IPS-20b (cell line): ENCODE measurements at regions not wholly inside any gene's neighbourhood (a gene's known extent, or its start where the extent isn't known, plus 50 kb on each side); places are given as distances from the start of the nearest gene placed in this dataset.
"Not testable (repeated sequence)": the region's sequence is repeated elsewhere in the genome, so short reads cannot be mapped to it uniquely, and the experiment has no call there.

Experiments used
- H3K27ac ChIP-seq: one replicate; pipeline ENCODE4 v1.5.1; 2013; ENCODE audit warnings: low read length
- H3K27me3 ChIP-seq: 2 replicates; pipeline ENCODE4 v1.6.1; 2013; ENCODE audit warnings: mild to moderate bottlenecking, low read length, inconsistent platforms; ENCODE audit not compliant: insufficient read depth
- H3K36me3 ChIP-seq: 2 replicates; pipeline ENCODE4 v1.6.1; 2013; ENCODE audit warnings: low read depth, mild to moderate bottlenecking, inconsistent platforms, low read length, moderate library complexity; ENCODE audit not compliant: insufficient read depth
- H3K4me1 ChIP-seq: 2 replicates; pipeline ENCODE4 v1.6.1; 2013; ENCODE audit warnings: mild to moderate bottlenecking, control low read depth, inconsistent platforms, low read length, moderate library complexity; ENCODE audit not compliant: insufficient read depth
- H3K4me3 ChIP-seq: 2 replicates; pipeline ENCODE4 v1.5.1; 2013; ENCODE audit warnings: mild to moderate bottlenecking, low read length, inconsistent platforms
- H3K9ac ChIP-seq: 2 replicates; pipeline ENCODE4 v1.6.1; 2013; ENCODE audit warnings: low read depth, mild to moderate bottlenecking, inconsistent platforms, low read length, moderate library complexity
- H3K9me3 ChIP-seq: 2 replicates; pipeline ENCODE4 v1.6.1; 2013; ENCODE audit warnings: mild to moderate bottlenecking, low read depth, low read length, inconsistent platforms; ENCODE audit not compliant: insufficient read depth

DNA sequence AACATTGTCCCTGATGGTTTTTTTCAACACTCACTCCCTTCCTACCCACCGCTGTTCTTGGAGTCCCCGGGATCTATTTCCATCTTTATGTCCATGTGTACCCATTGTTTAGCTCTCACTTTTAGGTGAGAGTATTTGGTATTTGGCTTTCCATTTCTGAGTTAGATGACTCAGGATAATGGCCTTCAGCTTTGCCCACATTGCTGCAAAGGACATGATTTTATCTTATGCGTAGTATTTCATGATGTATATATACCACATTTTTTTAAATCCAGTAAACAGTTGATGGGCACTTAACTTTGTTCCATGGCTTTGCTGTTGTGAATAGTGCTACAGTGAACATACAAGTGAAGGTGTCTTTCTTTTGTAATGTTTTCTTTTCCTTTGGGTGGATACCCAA, 123.5 kb upstream of the KITLG start:
- Histone ChIP-seq H3K4me1 (no peaks in the 10 kb centered on the region), H3K27ac (no peak overlapping the region), H3K9ac (no peak overlapping the region), H3K36me3 (no peaks in the 10 kb centered on the region), H3K27me3 (no peaks in the 10 kb centered on the region), H3K4me3 (no peak overlapping the region), H3K9me3 (peaks cover 4% of the 10 kb centered on the region; the same call in 1 of the 2 replicates)

DNA sequence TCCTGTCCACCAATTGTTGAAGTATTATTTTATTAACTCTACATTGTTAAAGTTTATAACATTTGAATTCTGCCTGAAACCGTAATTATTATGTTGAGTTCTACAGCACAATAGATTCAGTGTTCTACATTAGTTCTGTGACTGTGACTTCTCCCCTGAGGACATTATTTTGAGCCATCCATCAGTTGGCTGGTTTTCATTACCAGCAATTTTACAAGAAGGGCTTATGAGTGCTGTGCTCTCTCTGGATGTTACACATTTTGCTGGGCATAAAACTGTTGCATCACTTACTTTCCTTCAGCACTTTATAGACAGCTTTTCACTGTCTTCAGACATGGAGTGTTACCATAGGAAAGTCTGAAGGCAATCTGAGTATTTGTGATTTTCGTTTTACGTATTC, 118.2 kb upstream of the KITLG start:
- Histone ChIP-seq H3K4me1 (no peaks in the 10 kb centered on the region), H3K9ac (no peak overlapping the region), H3K4me3 (no peak overlapping the region), H3K27me3 (no peaks in the 10 kb centered on the region), H3K27ac (no peak overlapping the region), H3K36me3 (no peaks in the 10 kb centered on the region), H3K9me3 (peaks cover 12% of the 10 kb centered on the region)

DNA sequence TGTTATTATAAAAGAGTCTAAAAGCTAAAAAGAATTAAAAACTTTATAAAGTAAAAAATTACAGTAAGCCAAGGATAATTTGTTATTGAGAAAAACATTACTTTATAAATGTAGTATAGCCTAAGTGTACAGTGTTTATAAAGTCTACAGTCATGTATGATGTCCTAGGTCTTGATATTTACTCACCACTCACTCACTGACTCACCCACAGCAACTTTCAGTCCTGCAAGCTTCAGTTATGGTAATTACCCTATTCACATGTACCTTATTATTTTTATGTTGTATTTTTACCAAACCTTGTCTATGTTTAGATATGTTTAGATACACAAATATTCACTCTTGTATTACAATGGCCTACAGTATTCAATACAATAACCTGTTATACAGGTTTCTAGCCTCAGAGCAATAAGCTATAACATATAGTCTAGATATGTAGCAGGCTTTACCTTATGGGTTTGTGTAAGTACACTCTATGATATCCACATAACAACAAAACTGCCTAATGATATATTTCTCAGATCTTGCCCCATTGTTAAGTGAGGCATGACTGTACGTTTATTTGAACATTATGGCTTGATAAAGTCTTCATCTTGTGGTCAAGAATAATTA, 113.7 kb upstream of the KITLG start:
- Histone ChIP-seq H3K9me3 (peaks cover 8% of the 10 kb centered on the region), H3K4me3 (no peak overlapping the region), H3K4me1 (no peaks in the 10 kb centered on the region), H3K27ac (no peak overlapping the region), H3K36me3 (no peaks in the 10 kb centered on the region), H3K9ac (no peak overlapping the region), H3K27me3 (no peaks in the 10 kb centered on the region)

DNA sequence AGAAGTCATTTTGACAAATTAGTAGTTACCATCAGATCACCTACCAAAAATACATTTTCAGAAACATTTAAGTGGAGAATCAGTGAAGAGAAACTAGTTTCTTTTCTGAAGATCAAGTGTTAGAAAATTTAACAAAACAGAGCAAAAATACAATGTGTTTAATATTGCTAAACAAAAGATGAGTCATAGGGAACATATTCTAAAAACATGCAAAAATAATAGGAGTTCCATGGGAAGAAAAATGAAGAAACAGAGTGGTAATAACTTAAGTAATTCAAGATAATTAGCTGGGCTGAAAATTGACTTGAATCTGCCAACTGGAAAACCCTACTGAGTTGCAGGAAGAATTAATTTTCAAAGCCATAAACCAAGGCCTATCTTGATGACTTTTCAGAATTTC, 111.5 kb upstream of the KITLG start:
- H3K36me3 ChIP-seq = no peaks in the 10 kb centered on the region
- no peak overlapping the region for H3K27ac ChIP-seq
- H3K4me1 ChIP-seq = no peaks in the 10 kb centered on the region
- no peaks in the 10 kb centered on the region for H3K27me3 ChIP-seq
- no peak overlapping the region for H3K4me3 ChIP-seq
- peaks cover 8% of the 10 kb centered on the region for H3K9me3 ChIP-seq
- H3K9ac ChIP-seq = no peak overlapping the region

DNA sequence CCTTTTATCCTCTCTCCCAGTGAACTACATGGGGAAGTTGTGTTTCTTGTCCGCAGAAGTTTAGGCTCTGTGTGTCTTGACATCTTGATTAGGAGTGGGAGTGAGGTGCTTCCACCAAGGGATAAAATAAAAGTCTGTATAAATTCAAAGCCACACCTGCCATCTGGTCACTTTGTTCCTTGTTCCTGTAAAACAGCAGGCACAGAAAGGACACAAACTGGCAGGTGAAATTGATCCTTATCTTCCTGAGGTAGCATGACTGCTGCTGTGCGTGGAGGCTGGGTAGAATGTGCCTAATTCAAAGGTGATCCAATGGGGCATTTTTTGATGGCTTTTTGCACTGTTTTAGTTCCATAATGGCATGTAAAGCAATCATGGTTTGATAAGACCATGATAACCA, 104.3 kb upstream of the KITLG start:
- Histone ChIP-seq H3K9ac (no peak overlapping the region), H3K27ac (no peak overlapping the region), H3K4me1 (no peaks in the 10 kb centered on the region), H3K4me3 (no peak overlapping the region), H3K27me3 (no peaks in the 10 kb centered on the region), H3K9me3 (no peaks in the 10 kb centered on the region), H3K36me3 (no peaks in the 10 kb centered on the region)

DNA sequence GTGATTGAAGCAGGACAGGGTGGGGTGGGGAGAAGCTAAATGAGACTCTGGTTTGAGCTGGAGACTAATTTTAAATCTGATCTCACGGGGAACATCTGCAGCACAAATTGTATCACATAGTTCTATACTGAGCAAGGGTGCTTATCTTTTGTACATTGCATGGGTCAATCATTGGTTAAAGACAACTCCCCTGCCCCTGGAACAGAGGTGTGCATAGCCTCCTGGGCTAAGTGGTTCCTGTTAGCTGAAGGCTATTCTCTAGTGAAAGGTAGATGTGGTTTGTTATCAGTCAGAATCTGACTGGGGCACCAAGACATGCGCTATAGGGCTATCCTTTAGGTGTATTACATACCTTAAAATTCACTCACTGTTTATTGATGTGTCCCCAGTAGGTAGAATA, 103.9 kb upstream of the KITLG start:
- no peaks in the 10 kb centered on the region for H3K27me3 ChIP-seq
- no peak overlapping the region for H3K27ac ChIP-seq
- H3K36me3 ChIP-seq = no peaks in the 10 kb centered on the region
- H3K9ac ChIP-seq = no peak overlapping the region
- no peaks in the 10 kb centered on the region for H3K9me3 ChIP-seq
- no peak overlapping the region for H3K4me3 ChIP-seq
- no peaks in the 10 kb centered on the region for H3K4me1 ChIP-seq

DNA sequence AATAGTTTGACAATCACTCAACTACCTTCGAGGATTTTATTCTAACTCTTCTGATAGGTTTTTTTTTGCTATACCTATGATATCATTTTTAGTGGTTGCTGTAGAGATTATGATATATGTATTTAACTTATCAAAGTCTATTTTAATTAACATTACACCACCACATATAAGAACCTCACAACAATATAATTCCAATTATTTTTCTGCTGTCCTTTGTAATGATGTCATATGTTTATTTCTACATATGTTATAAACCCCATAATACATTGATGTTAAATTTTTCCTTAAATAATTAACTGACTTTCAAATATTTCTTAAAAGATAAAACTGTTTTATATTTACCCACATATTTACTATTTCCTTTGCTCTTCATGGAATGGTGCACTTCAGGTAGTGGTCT, 103.4 kb upstream of the KITLG start:
- Histone ChIP-seq H3K4me3 (no peak overlapping the region), H3K27me3 (no peaks in the 10 kb centered on the region), H3K36me3 (no peaks in the 10 kb centered on the region), H3K4me1 (no peaks in the 10 kb centered on the region), H3K9ac (no peak overlapping the region), H3K27ac (no peak overlapping the region), H3K9me3 (no peaks in the 10 kb centered on the region)

DNA sequence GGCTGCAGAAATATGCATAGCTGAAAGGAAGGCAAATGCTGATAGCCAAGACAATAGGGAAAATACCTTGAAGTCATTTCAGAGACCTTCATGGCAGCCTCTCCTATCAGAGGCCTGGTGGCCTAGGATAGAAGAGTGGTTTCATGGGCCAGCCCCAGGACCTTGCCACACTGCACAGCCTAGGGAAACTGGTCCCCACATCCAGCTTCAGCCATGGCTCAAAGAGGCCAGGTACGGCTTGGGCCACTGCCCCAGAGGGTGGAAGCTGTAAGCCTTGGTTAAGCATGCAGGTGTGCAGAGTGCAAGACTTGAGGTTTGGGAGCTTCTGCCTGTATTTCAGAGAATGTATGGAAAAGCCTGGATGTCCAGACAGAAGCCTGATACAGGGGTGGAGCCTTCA, 101.0 kb upstream of the KITLG start:
- H3K4me1 ChIP-seq = no peaks in the 10 kb centered on the region
- H3K9me3 ChIP-seq = no peaks in the 10 kb centered on the region
- no peaks in the 10 kb centered on the region for H3K27me3 ChIP-seq
- no peak overlapping the region for H3K9ac ChIP-seq
- no peak overlapping the region for H3K27ac ChIP-seq
- no peak overlapping the region for H3K4me3 ChIP-seq
- no peaks in the 10 kb centered on the region for H3K36me3 ChIP-seq

DNA sequence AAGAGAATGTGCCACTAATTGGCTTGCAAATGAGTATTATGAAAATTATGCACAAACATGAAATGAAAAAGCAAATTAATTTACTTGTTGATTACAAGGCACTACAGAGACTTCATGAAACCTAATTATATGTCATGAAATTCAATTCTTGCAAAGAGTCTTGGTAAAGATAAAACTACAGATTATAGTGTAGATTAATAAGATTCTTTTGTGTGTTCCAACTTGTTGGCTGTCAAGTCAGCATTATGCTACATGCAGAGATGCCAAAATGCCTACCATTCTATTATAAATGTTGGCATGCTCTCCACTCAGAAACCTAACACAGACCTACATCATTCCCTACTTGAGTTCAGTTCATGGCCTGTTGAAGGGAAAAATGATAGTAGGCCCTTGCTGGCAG, 97.2 kb upstream of the KITLG start:
- Histone ChIP-seq H3K4me3 (no peak overlapping the region), H3K4me1 (no peaks in the 10 kb centered on the region), H3K9ac (no peak overlapping the region), H3K27ac (no peak overlapping the region), H3K36me3 (no peaks in the 10 kb centered on the region), H3K9me3 (no peaks in the 10 kb centered on the region), H3K27me3 (no peaks in the 10 kb centered on the region)

DNA sequence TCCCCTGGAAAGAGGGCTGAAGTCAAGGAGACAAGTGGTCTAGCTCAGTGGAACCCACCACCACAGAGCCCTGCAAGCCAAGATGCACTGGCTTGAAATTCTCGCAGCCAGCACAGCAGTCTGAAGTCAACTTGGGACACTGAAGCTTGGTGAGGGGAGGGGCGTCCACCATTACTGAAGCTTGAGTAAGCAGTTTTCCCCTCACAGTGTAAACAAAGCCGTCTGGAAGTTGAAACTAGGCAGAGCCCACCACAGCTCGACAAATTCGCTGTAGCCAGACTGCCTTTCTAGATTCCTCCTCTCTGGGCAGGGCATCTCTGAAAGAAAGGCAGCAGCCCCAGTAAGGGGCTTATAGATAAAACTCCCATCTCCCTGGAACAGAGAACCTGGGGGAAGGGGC, 87.3 kb upstream of the KITLG start:
- peaks cover 12% of the 10 kb centered on the region for H3K4me1 ChIP-seq
- H3K36me3 ChIP-seq, H3K9me3 ChIP-seq, H3K9ac ChIP-seq, H3K27ac ChIP-seq, H3K27me3 ChIP-seq, H3K4me3 ChIP-seq: not testable (repeated sequence)

DNA sequence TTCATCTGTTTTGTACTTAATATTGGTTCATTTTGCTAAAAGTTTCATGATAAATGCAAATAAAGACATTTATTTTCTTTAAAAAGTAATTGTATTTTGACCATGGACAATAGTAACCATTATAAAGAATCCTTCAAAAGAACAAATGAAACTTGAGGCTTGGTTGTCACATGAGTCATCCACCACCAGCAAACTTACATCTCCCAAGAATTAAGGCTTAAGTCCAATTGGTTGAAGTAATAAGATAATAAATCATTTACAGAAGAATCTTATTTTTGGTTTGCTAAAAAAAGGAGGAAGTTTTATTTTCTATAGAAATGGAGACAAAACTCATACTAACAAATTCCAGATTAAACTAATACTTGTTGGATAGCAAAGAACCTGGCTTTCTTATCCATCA, 84.8 kb upstream of the KITLG start:
- Histone ChIP-seq H3K36me3 (no peaks in the 10 kb centered on the region), H3K4me1 (peaks cover 12% of the 10 kb centered on the region), H3K27me3 (no peaks in the 10 kb centered on the region), H3K4me3 (no peak overlapping the region), H3K9me3 (no peaks in the 10 kb centered on the region), H3K27ac (no peak overlapping the region), H3K9ac (no peak overlapping the region)

DNA sequence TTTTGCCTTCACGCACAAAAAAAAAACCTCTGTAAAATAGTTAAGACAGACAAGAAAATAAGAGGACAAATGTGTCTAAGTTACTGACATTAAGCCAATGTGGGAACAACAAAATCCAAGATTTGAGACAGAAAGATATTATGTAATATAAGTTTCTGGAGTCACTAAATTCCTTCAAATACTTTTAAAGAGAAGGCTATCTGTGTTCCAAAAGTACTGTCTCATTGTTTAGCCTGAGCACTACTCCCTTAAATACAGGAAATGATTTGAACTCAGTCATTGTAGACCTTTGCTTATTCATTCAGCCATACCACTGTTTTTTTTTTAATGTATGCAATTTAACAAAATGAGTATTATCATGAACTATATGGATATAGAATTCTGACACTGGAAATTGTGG, 82.7 kb upstream of the KITLG start:
- Histone ChIP-seq H3K27ac (no peak overlapping the region), H3K9me3 (no peaks in the 10 kb centered on the region), H3K27me3 (no peaks in the 10 kb centered on the region), H3K9ac (no peak overlapping the region), H3K4me1 (peaks cover 12% of the 10 kb centered on the region), H3K4me3 (no peak overlapping the region), H3K36me3 (no peaks in the 10 kb centered on the region)

DNA sequence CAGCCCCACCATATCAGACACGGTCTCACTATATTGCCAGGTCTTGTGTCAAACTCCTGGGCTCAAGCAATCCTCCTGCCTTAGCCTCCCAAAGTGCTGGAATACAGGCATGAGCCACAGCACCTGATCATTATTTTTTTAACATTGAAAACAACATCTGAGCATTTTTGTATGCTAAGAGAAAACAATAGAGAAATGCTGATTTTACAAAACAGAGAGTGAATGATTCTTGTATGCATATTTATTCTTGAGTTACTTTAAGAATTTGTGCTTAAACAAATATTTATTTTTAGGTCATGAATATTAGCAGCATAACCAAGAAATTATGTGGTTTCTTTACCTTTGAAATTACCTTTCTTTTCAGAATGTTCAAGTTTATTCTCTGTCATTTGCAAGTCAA, 81.8 kb upstream of the KITLG start:
- no peaks in the 10 kb centered on the region for H3K36me3 ChIP-seq
- no peaks in the 10 kb centered on the region for H3K27me3 ChIP-seq
- no peak overlapping the region for H3K9ac ChIP-seq
- peaks cover 12% of the 10 kb centered on the region for H3K4me1 ChIP-seq
- no peak overlapping the region for H3K27ac ChIP-seq
- H3K4me3 ChIP-seq = no peak overlapping the region
- no peaks in the 10 kb centered on the region for H3K9me3 ChIP-seq
